PC-3 (cell line): ENCODE measurements at regions not wholly inside any gene's neighbourhood (a gene's known extent, or its start where the extent isn't known, plus 50 kb on each side); places are given as distances from the start of the nearest gene placed in this dataset.
A peak's percentile ranks its signal among the peaks of the same experiment; 100 is the strongest.

Experiments
- ATAC-seq: fragments of 200-7000 bp; cut with Tn5 transposase; 2 replicates; pipeline ENCODE4 v1.9.1; 2020; ENCODE audit warnings: mild to moderate bottlenecking, moderate library complexity
- BruUV-seq: library from RNA; stranded (reverse); fragments of 400-500 nt; replicated peaks from 2 replicates; lab custom pipeline; 2021; lab: Mats Ljungman, UMichigan
- CTCF ChIA-PET: fragments of 300-600 bp; sonication (Branson Sonifier 250); formaldehyde crosslinking; loops from one replicate; lab custom pipeline; 2022; ENCODE audit warnings: antibody characterized with exemption; lab: Charles Lee
- POLR2A ChIA-PET: fragments of 300-600 bp; sonication (Branson Sonifier 250); formaldehyde crosslinking; loops from one replicate; lab custom pipeline; 2022; ENCODE audit warnings: antibody characterized with exemption; ENCODE audit not compliant: unreplicated experiment; lab: Charles Lee
- DNase-seq: peaks from one replicate; pipeline ENCODE4 v3.0.0-alpha.2; 2015
- H2AFZ ChIP-seq: fragments of 300-600 bp; sonication (generic); 2 replicates; pipeline ENCODE4 v1.6.0; 2016; ENCODE audit warnings: antibody characterized with exemption, low read length
- H3F3A ChIP-seq: fragments of 300-600 bp; sonication (generic); one replicate; pipeline ENCODE4 v1.6.0; 2017; ENCODE audit warnings: antibody characterized with exemption, low read length, control low read depth, mild to moderate bottlenecking; ENCODE audit not compliant: unreplicated experiment
- H3K27ac ChIP-seq: fragments of 300-600 bp; sonication (generic); 2 replicates; pipeline ENCODE4 v1.5.1; 2016; ENCODE audit warnings: mild to moderate bottlenecking, low read length
- H3K27me3 ChIP-seq: fragments of 300-600 bp; sonication (generic); 2 replicates; pipeline ENCODE4 v1.6.1; 2016; ENCODE audit warnings: low read length, mixed read lengths
- H3K36me3 ChIP-seq: fragments of 300-600 bp; sonication (generic); 2 replicates; pipeline ENCODE4 v1.6.1; 2016; ENCODE audit warnings: low read depth, mixed run types, low read length, mixed read lengths
- H3K4me1 ChIP-seq: fragments of 300-600 bp; sonication (generic); 2 replicates; pipeline ENCODE4 v1.5.1; 2016; ENCODE audit warnings: low read length; ENCODE audit not compliant: insufficient read depth
- H3K4me2 ChIP-seq: fragments of 300-600 bp; sonication (generic); 2 replicates; pipeline ENCODE4 v1.6.0; 2016; ENCODE audit warnings: low read length
- H3K4me3 ChIP-seq: fragments of 300-600 bp; sonication (generic); 2 replicates; pipeline ENCODE4 v1.5.1; 2016; ENCODE audit warnings: mild to moderate bottlenecking, low read length, mixed read lengths
- H3K79me2 ChIP-seq: fragments of 300-600 bp; sonication (generic); 2 replicates; pipeline ENCODE4 v1.6.1; 2017; ENCODE audit warnings: low read length, mixed read lengths
- H3K9ac ChIP-seq: fragments of 300-600 bp; sonication (generic); 2 replicates; pipeline ENCODE4 v1.6.0; 2016; ENCODE audit warnings: mild to moderate bottlenecking, low read length
- H3K9me2 ChIP-seq: fragments of 300-600 bp; sonication (generic); replicated peaks from 2 replicates; pipeline ENCODE4 v1.6.1; 2016; ENCODE audit warnings: mixed run types, low read length, mixed read lengths
- H3K9me3 ChIP-seq: fragments of 300-600 bp; sonication (generic); 2 replicates; pipeline ENCODE4 v1.6.1; 2016; ENCODE audit warnings: low read length, mixed read lengths
- H4K20me1 ChIP-seq: fragments of 300-600 bp; sonication (generic); 2 replicates; pipeline ENCODE4 v1.6.1; 2016; ENCODE audit warnings: low read length, mixed read lengths
- CTCF ChIP-seq: fragments of 300-600 bp; sonication (generic); conservative IDR thresholded peaks from 2 replicates; pipeline ENCODE4 v1.5.1; 2017; ENCODE audit warnings: antibody characterized with exemption, low read depth, mild to moderate bottlenecking, low read length
- EZH2 ChIP-seq: fragments of 300-600 bp; sonication (generic); IDR thresholded peaks from one replicate; pipeline ENCODE4 v1.6.1; 2017; ENCODE audit warnings: antibody characterized with exemption, mild to moderate bottlenecking, low read length; ENCODE audit not compliant: unreplicated experiment
- EZH2phosphoT487 ChIP-seq: fragments of 300-600 bp; sonication (generic); IDR thresholded peaks from 2 replicates; pipeline ENCODE4 v1.6.1; 2018; ENCODE audit warnings: mild to moderate bottlenecking, antibody characterized with exemption, low read length, borderline replicate concordance
- intact Hi-C: fragments of 100-400 bp; cut with micrococcal nuclease; formaldehyde crosslinking; loops from 2 replicates; pipeline ENCODE4 v1.9.0; 2023

- Histone ChIP-seq H3K36me3 (no peaks in the 10 kb centered on the region), H3K4me2 (no peak overlapping the region), H3K4me1 (no peaks in the 10 kb centered on the region), H3K9me3 (no peaks in the 10 kb centered on the region), H3K9me2 (no peaks in the 10 kb centered on the region), H3K4me3 (no peak overlapping the region), H3K27me3 (peaks cover 53% of the 10 kb centered on the region), H3K9ac (no peak overlapping the region), H2AFZ (no peak overlapping the region), H3K27ac (no peak overlapping the region), H3F3A (no peaks in the 10 kb centered on the region), H4K20me1 (no peaks in the 10 kb centered on the region), H3K79me2 (no peaks in the 10 kb centered on the region)
- ChIA-PET POLR2A (no interaction called here), CTCF (no interaction called here)
- no peak for DNase-seq
- intact Hi-C loops = no loop called here
- BruUV-seq = no TSS peak
- no peak for ATAC-seq
- TF ChIP-seq CTCF (no peak), EZH2phosphoT487 (no peak)
Measured at GRCh38 chr2:133956434-133956935, 297.4 kb upstream of the MGAT5 start.

- Histone ChIP-seq H3K9ac (no peak overlapping the region), H3K79me2 (no peaks in the 10 kb centered on the region), H3K4me3 (no peak overlapping the region), H3K36me3 (no peaks in the 10 kb centered on the region), H2AFZ (no peak overlapping the region), H3K27ac (no peak overlapping the region), H3F3A (no peaks in the 10 kb centered on the region), H3K4me1 (no peaks in the 10 kb centered on the region), H3K9me2 (no peaks in the 10 kb centered on the region), H3K4me2 (no peak overlapping the region), H3K27me3 (peaks cover 67% of the 10 kb centered on the region), H3K9me3 (no peaks in the 10 kb centered on the region), H4K20me1 (no peaks in the 10 kb centered on the region)
- CTCF ChIA-PET = no interaction called here
- TF ChIP-seq CTCF (no peak), EZH2phosphoT487 (no peak), EZH2 (no peak)
- DNase-seq (no peak), ATAC-seq (no peak)
- no TSS peak for BruUV-seq
- intact Hi-C loops = no loop called here
- POLR2A ChIA-PET = no interaction called here
Measured at GRCh38 chr2:133957724-133958480, 296.0 kb upstream of the MGAT5 start.

- Histone ChIP-seq H3K4me1 (no peaks in the 10 kb centered on the region), H3K79me2 (no peaks in the 10 kb centered on the region), H3K4me3 (no peak overlapping the region), H3K9me2 (no peaks in the 10 kb centered on the region), H3K9me3 (no peaks in the 10 kb centered on the region), H4K20me1 (no peaks in the 10 kb centered on the region), H3K4me2 (no peak overlapping the region), H3F3A (no peaks in the 10 kb centered on the region), H3K27ac (no peak overlapping the region), H3K27me3 (peaks cover 73% of the 10 kb centered on the region), H2AFZ (no peak overlapping the region), H3K9ac (no peak overlapping the region), H3K36me3 (no peaks in the 10 kb centered on the region)
- DNase-seq (peak; percentile 7), ATAC-seq (no peak)
- no peak for TF ChIP-seq CTCF
- TF ChIP-seq EZH2 = no peak
- no peak for TF ChIP-seq EZH2phosphoT487
- POLR2A ChIA-PET = no interaction called here
- intact Hi-C loops = no loop called here
- CTCF ChIA-PET = interaction anchor here (0.7 kb wide), 1 partner anchor 174 kb away, joined by 4 read pairs; no protein-coding TSS in a partner anchor
- no TSS peak for BruUV-seq
Measured at GRCh38 chr2:133959066-133959465, 294.8 kb upstream of the MGAT5 start.
